GM21529 (cell line): ENCODE measurements at regions not wholly inside any gene's neighbourhood (a gene's known extent, or its start where the extent isn't known, plus 50 kb on each side); places are given as distances from the start of the nearest gene placed in this dataset.

Experiments
- ATAC-seq: cut with Tn5 transposase; IDR thresholded peaks from one replicate; pipeline ENCODE4 v1.9.1; 2021; ENCODE audit not compliant: unreplicated experiment

DNA sequence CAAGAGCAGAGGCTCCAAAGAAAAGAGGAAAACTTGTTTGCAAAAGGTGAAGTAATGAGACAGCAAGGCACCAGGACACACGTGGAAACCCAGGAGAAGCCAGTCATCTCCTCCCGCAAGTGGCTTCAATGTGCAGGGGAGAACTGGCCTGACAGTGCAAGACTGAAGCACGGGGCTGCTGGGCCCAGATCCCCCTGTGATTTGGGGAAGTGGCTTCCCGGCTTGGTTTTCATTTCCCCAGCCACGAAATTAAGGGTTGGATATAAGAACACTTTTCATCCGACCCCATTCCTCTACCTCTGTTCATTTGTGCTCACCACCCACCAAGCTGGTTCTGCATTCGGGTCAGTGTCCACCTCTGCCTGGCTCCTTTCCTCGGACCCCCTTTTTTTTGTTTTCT is 306.4 kb downstream of the FGFR2 start:
- no peak for ATAC-seq

GRCh38 chr10:121292321-121292720 is 305.9 kb downstream of the FGFR2 start:
- ATAC-seq: no peak

DNA sequence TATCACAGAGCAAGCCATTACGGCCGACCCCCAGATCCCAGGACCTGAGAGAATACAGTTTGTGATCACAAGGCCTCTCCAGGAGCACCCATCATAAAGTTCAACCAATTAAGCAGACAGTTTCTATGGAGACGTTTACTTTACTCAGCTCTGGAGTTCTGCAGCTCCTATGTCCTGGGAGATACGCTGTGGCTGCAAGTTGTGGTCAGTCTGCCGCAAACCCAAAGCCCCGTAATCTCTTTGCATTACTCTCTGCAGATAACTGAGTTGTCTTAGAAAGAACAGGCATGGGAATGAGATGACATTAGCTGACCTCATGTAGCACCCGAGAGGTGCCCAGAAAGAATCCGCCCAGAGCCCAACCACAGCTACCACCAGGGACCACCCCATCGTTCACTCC is 305.1 kb downstream of the FGFR2 start:
- no peak for ATAC-seq

GRCh38 chr10:121294630-121295029 is 303.6 kb downstream of the FGFR2 start:
- ATAC-seq: no peak

DNA sequence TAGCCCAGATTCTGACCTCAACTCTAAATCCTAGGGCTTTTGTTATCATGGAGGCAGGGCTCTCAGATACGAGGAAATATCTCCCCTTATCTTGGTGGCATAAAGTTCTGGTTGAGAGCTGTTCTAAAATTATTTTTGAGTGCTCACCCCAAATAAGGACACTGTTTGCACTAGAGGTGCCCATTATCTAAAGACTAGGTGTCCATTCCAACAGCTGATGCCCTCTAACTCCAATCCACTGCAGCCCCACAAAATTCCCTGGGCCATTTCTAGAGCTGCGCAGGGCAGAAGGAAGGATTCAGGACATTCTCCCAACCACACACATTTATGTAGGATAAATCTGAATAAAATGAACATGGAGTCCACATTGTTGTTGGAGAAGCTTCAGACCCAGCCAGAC is 301.9 kb downstream of the FGFR2 start:
- no peak for ATAC-seq

DNA sequence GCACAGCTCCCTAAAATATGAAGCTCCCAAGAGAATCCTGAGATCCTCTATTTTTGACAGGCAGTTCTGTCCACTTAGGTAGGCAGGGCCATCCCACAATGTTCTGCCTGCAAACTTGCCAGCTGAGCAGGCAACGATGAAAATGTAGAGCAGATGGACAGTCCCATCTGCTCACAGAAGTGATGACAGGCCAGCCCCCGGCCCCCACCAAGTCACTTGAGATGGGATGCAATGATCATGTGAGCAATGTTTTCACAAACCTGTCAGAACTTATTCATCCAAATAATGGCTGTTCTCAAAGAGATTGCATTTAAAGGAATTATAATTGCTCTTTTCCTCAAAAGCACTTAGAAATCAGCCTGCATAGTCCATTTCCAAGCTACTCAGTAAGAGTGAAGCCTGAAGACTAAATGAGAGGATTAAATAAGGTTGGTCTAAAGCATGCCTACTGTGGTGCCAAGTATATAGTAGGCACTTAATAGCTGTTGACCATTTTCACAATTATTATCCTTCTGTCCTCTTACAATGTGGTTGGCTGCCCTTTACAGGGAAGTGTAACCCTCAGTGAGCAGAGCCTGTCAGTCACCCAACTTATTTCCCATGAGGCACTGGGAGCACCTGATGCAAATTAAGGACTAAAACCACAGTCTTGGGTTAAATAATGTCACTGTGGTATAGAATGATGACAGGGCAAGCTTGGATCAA is 301.2 kb downstream of the FGFR2 start:
- no peak for ATAC-seq

DNA sequence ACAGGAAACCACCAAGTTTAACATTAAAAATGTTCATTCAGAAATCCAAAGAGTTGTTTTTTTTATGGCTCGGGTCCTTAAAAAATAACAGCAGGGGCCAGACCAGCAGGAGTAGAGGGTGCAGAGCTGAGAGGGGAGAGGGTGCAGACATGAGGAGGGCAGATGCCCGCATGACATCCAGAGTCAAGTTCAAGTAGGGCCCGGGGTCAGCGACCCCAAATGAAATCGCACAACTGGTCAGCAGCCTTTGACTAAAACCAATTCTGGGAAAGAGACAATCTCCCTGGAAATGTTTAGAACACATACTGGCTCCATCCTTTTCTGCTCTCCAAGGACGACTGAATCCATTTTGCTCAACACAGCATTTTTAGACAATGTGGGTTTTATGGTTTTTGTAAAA is 297.5 kb downstream of the FGFR2 start:
- no peak for ATAC-seq

- ATAC-seq: no peak
These were observed 295.6 kb downstream of the FGFR2 start for GRCh38 chr10:121302541-121303180.

- no peak for ATAC-seq
These were observed 294.9 kb downstream of the FGFR2 start for GRCh38 chr10:121303287-121303890.

- ATAC-seq: no peak
These were observed 293.2 kb downstream of the FGFR2 start for GRCh38 chr10:121305066-121305465.

DNA sequence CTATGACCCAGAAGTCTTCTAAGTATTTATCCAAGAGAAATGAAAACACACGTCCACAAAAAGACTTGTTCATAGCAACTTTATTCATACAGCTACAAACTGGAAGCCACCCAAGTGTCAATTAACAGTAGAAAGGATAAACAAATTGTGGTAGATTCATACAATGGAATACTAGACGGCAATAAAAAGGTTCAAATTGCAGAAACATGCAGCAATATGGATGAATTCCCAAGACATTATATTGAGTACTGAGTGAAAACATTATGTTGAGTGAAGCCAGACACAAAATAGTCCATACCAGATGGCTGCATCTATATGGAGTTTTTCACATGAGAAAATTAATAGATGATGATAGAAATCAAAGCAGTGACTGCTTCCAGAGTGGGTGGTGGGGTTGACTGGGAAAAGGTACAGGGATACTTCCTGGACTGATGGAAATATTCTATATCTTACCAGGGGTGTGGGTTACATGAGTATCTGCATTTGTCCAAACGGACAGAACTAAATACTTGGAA is 292.0 kb downstream of the FGFR2 start:
- no peak for ATAC-seq

- no peak for ATAC-seq
These were observed 290.7 kb downstream of the FGFR2 start for GRCh38 chr10:121307411-121307980.

GRCh38 chr10:121308020-121308419 is 290.2 kb downstream of the FGFR2 start:
- no peak for ATAC-seq

DNA sequence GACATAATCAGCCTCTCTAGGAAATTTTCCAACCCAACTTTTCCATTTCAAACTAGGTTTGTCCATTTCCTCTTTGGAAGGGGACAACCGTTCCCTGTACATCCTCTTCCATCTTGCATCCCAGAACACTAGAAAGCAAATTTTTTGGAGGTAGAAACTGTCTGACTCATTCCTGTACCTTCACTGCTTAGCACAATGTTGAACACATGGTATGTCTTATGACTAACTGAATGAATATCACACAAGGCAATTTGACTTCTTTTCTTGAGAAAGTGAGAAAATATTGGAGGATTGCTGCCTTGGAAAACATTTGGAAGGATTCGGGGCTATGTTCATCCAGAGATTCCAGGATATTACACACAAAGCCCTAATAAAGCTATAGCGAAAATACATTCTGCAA is 289.1 kb downstream of the FGFR2 start:
- no peak for ATAC-seq

DNA sequence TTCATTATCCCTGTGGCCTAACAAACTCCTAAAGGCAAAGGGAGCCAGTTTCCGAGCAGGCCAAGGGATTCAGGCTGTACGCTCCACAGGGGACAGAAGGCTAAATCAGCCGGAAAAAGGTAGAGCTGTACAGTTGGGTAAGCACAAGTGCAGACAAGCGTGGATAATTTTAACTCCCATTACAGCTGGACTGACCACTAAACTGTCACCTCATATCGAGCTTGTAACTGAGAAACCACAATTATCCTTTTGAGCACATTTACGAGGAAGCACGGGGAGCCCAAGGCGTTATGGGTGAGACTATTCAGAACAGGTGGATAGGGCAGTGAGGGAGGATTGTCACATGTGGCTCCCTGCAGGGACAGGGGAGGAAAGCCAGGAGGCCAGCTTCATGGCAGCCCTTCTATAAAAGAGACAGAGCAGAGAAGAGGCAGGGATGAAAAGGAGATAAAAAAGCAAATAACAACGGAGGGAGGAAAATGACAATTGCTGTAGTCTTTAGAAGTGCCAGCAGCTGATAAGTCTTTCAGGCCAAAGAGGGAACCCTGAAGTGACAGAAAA is 288.0 kb downstream of the FGFR2 start:
- no peak for ATAC-seq

DNA sequence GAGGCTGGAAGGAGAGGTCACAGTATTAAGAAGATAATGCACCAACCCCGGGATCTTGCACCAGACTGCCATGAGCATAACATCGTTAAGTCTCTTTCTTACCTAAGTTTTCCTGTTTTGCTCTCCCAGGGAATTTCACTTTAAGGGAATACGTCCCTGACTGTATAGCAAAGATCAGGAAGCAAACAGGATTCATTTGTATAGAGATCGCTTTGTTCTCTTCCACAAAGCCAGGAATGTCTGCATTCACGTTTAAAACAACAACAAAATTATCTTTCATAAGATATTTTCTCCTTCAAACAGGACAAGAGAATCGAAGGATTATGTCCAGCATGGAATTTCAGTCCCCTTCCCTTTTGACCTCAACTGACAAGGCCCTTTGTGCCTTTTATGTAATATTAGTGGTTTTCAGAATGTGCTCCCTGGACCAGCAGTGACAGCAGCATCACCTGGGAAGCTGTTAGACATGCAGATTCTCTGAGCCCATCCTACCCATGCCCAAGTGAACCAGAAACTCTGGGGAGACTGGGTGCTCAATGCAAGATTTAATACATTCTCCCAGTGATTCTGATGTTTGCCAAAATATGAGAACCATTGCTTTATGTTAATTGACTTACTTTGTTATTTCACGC is 286.3 kb downstream of the FGFR2 start:
- no peak for ATAC-seq

- no peak for ATAC-seq
These were observed 285.7 kb downstream of the FGFR2 start for GRCh38 chr10:121312587-121312986.

DNA sequence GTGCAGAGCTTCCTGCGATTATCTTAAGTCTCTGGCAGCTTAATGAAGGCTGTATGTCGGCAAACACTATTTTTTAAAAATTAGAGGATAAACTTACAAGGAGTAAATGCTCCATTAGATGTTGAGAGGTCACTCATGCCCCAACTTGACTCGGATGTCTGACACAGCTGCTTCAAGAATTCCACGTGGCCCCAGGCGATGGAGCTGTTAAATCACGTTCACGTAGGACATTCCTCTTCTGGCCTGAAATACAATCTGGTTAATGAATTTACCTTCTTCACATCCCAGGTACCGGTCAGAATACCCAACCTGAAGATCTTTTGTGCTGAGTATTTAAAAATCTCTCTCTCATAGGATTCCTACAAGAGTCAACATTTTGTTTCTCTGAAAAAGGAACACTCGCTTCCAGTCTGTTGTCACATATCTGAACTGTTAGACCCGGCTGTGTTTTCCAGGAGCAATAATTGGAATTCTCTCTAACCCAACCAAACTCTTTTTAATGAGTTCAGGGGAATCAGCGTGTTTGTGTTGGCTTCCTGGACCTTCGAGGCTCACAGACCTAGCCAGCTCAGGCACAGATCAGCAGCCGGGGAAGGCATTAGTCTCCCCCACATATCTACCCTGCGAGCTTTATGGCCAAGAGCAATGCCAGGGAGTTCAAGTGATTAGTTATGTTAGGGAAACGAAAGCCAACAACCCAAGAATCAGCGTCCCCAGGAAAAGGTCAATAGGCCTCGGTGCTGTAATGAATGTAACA is 284.9 kb downstream of the FGFR2 start:
- ATAC-seq: no peak

- ATAC-seq: no peak
These were observed 281.8 kb downstream of the FGFR2 start for GRCh38 chr10:121316432-121316831.

DNA sequence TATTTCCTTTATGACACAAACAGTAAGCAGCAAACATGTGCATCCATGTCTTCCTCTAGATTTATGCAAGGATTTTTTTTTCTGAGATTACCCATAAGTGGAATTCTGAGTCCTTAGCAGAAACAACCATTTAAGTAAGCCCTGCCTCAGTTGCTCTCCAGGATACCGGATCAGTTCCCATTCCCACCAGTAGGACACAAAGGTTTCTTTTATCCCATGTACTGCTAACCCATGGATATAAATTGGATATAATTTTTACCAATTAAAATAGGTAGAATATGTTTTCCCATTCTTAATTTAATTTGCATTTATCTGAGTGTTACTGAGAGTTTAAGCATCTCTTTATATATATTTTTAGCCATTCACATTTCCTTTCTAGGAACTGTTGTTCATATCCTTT is 280.9 kb downstream of the FGFR2 start:
- ATAC-seq: no peak
